GM12872 (cell line): ENCODE measurements at regions not wholly inside any gene's neighbourhood (a gene's known extent, or its start where the extent isn't known, plus 50 kb on each side); places are given as distances from the start of the nearest gene placed in this dataset.

Source experiments
- TF ChIP-seq, protein P1 (sequence below): IDR thresholded peaks from 3 replicates; pipeline ENCODE4 v1.5.1; 2011; ENCODE audit warnings: low read depth, mild to moderate bottlenecking, low read length, moderate library complexity; ENCODE audit not compliant: insufficient read depth

GRCh38 chrX:13119386-13119785 lies 75.0 kb upstream of the FAM9C start:
- TF ChIP-seq, protein P1, sequence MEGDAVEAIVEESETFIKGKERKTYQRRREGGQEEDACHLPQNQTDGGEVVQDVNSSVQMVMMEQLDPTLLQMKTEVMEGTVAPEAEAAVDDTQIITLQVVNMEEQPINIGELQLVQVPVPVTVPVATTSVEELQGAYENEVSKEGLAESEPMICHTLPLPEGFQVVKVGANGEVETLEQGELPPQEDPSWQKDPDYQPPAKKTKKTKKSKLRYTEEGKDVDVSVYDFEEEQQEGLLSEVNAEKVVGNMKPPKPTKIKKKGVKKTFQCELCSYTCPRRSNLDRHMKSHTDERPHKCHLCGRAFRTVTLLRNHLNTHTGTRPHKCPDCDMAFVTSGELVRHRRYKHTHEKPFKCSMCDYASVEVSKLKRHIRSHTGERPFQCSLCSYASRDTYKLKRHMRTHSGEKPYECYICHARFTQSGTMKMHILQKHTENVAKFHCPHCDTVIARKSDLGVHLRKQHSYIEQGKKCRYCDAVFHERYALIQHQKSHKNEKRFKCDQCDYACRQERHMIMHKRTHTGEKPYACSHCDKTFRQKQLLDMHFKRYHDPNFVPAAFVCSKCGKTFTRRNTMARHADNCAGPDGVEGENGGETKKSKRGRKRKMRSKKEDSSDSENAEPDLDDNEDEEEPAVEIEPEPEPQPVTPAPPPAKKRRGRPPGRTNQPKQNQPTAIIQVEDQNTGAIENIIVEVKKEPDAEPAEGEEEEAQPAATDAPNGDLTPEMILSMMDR: no peak

DNA sequence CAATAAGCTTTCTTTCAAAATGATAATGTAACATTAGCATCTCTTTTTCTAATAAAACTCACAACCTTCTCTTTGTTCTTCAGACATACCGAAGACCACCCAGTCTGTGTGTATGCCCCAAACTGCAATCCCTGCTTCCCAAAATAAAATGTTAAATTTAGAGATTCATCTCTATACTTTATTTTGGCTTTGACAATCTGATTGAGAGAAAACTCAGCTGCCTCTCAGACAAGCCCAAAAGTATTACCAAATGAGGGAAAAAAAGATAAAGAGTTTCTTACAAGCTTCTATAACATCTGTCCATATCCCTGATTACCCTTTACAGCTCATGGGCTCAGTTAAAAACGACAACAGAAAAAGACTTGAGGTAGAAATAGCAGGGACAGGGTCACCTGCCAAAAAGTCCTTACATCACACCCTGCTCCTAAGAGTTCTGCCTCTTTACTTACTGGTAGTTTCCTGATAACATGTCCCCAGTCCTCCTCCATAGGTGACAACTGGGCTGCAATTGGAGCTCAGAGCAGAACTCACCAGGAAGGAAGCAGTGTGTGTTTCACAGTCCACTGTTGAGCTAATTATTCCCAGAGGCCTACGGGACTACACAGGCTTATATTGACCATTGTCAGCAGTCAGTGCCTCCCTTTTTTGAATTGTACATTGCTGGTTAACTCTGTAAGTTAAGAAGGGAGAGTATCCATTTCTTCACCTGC lies 70.9 kb upstream of the FAM9C start:
- TF ChIP-seq, protein P1: no peak

- TF ChIP-seq, protein P1: no peak
Measured at GRCh38 chrX:13112499-13112898, 68.1 kb upstream of the FAM9C start.

GRCh38 chrX:13110433-13111324 lies 66.3 kb upstream of the FAM9C start:
- TF ChIP-seq, protein P1: no peak

DNA sequence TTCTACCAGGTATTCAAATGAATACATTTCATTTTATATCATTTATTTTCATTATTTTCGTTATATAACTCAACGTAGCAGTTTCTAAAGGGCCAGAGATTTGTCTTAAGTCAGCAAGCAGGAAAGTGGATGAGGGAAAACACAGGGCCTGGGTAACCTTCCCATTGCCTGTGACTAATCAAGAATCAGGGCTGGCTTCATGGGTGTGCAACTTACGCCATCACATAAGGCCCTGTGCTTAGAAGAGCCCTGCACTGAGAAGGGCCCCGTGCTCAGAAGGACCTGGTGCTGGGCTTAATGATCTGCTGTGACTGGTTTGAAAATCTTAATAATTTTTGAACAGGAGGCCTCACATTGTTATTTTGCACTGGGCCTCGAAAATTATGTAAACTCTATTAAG lies 65.4 kb upstream of the FAM9C start:
- TF ChIP-seq, protein P1: no peak

GRCh38 chrX:13103914-13104274 lies 59.5 kb upstream of the FAM9C start:
- TF ChIP-seq, protein P1: no peak

DNA sequence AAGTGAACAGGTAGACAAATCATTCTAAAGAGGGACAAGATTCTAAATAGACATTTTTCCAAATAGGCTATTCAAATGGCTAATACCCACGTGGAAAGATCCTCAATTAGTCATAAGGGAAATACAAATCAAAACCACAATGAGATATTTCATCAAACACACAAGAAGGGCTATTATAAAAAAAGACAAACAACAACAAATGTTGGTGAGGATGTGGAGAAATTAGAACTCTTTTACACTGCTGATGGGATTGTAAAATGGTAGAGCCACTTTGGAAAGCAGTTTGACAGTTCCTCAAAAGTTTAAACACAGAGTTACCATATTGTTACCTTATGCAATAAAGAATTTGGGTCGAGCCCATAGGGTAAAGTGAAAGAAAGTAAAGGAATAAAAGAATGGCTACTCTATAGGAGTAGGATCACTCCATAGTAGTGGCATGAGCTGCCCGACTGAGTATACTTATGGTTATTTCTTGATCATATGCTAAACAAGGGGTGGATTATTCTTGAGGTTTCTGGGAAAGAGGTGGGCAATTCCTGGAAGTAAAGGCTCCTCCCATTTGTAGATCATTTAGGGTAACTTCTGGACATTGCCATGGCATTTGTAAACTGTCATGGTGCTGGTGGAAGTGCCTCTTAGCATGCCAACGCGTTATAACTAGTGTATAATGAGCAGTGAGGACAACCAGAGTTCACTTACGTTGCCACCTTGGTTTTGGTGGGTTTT lies 58.9 kb upstream of the FAM9C start:
- TF ChIP-seq, protein P1: no peak
